ENCODE measurements at regions not wholly inside any gene's neighbourhood (a gene's known extent, or its start where the extent isn't known, plus 50 kb on each side); places are given as distances from the start of the nearest gene placed in this dataset.
A peak's percentile ranks its signal among the peaks of the same experiment; 100 is the strongest.
"Not testable (repeated sequence)": the region's sequence is repeated elsewhere in the genome, so short reads cannot be mapped to it uniquely, and the experiment has no call there.

DNA sequence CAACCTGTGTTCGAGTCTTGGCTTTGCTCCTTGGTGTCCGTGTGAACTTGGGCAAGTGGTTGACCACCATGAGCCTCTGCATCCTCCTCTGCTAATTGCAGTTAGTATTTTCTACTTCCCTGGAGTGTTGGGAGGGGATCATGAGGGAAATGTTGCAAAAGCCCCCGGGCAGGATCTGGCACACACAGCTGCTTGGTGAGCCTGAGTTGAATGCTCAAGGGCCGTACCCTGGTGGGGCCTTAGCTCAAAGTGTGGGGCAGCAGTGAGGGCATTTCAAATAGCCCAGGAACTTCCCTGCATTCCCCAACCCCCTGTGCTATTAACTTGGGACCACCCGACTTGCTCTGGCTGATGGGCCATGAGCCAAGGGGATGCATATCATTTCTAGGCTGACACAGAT, 94.9 kb upstream of the SLC6A11 start:
- no peak for TF ChIP-seq Cebpa-rat (IDR thresholded peaks at IDR 0.05)
- peaks cover 0 to 14% (median 12%) of the 10 kb centered on the region in 10 experiments; a peak in 15 of 20 replicates for H3K4me1 ChIP-seq
- no peak overlapping the region for H3K27ac ChIP-seq
- no peaks in the 10 kb centered on the region for H3K9me3 ChIP-seq (replicated peaks in 1 of 11)
- H3K36me3 ChIP-seq: no peaks in the 10 kb centered on the region
- H3K27me3 ChIP-seq: no peaks in the 10 kb centered on the region
- no peak overlapping the region for H3K9ac ChIP-seq
- H3K4me3 ChIP-seq: no peak overlapping the region
- no peak overlapping the region for H3K4me2 ChIP-seq
- H4K20me1 ChIP-seq: 0 out of 22 replicates have a peak, but pooled peaks cover 0 to 11% (median 0%) of the 10 kb centered on the region in 11 experiments

DNA sequence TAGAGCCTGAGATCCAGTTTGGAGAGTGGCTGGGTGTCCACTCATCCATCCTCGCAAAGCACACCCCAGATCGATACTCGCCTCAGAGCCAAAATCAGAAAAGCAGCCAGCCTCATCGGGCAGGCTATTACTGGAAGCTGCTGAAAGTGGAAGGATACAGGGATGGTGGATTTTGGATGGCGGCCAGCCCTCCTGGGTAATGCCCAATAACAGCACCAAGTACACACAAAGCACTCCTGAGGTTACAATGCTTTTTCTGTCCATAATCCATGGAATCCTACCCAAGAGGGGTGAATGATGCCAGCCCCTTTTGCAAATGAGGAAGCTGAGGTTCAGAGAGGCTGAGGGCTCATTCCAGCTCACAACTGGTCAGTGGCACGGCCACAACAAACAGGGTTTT, 93.1 kb upstream of the SLC6A11 start:
- Histone ChIP-seq H4K20me1 (0 out of 22 replicates have a peak, but pooled peaks cover 0 to 11% (median 0%) of the 10 kb centered on the region in 11 experiments), H3K9ac (no peak overlapping the region), H3K4me2 (peak overlapping the region in 10 of 11 experiments; percentile 2 to 56 (median 40); a peak in 15 of 22 replicates), H3K9me3 (replicated peaks in 1 of 11) (no peaks in the 10 kb centered on the region), H3K4me3 (no peak overlapping the region), H3K4me1 (peaks cover 3 to 14% (median 12%) of the 10 kb centered on the region in 10 experiments; a peak in 16 of 20 replicates), H3K27me3 (no peaks in the 10 kb centered on the region), H3K36me3 (no peaks in the 10 kb centered on the region), H3K27ac (no peak overlapping the region)
- TF ChIP-seq Cebpa-rat (IDR thresholded peaks at IDR 0.05): no peak

DNA sequence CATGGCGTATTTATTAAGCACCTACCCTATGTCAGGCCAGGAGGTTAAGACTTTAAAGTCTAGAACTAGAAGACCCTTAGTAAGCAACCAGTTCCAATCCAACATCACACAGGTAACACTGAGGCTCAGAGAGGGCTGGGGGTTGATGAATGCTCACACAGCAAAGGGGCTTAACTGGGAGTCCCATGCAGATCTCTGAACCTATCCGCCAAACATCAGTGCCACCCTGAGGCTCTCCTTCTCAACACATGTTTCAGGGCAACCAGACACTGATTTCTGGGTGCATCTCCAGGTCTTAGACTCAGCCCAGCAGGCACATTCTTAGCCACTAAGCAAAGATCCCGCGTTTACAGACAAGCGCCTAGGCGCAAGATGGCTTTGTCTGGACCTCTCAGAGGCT, 92.0 kb upstream of the SLC6A11 start:
- TF ChIP-seq Cebpa-rat (IDR thresholded peaks at IDR 0.05): no peak
- no peak overlapping the region for H3K4me3 ChIP-seq
- H3K9ac ChIP-seq: no peak overlapping the region
- H3K36me3 ChIP-seq: no peaks in the 10 kb centered on the region
- 0 out of 22 replicates have a peak, but pooled peaks cover 0 to 11% (median 0%) of the 10 kb centered on the region in 11 experiments for H4K20me1 ChIP-seq
- H3K9me3 ChIP-seq (replicated peaks in 1 of 11): no peaks in the 10 kb centered on the region
- H3K4me2 ChIP-seq: no peak overlapping the region
- no peaks in the 10 kb centered on the region for H3K27me3 ChIP-seq
- no peak overlapping the region for H3K27ac ChIP-seq
- H3K4me1 ChIP-seq: peaks cover 9 to 22% (median 12%) of the 10 kb centered on the region in 10 experiments; a peak in 16 of 20 replicates

DNA sequence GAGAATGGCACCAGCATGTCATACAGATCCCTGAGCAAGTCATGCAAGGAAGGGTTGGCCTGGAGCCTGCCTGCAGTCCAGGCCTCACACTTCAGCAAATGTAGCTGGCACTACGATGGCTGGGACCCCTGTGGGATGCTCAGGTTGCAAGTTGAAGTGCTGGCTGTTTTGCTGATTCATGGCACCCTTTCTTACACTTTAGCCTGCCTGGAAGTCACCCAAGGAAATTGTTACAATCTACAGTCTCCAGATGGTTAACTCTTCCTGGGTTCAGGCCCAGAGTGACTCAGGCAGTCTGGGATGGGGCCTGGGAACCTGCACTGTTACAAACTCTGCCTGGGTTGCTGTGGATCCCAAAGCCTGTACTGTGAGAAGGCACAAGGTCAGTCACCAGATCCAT, 91.0 kb upstream of the SLC6A11 start:
- TF ChIP-seq Cebpa-rat (IDR thresholded peaks at IDR 0.05): no peak
- Histone ChIP-seq H3K9ac (no peak overlapping the region), H4K20me1 (0 out of 22 replicates have a peak, but pooled peaks cover 0 to 5% (median 0%) of the 10 kb centered on the region in 11 experiments), H3K4me1 (peaks cover 9 to 22% (median 12%) of the 10 kb centered on the region in 10 experiments; a peak in 16 of 20 replicates), H3K27me3 (no peaks in the 10 kb centered on the region), H3K9me3 (replicated peaks in 1 of 11) (no peaks in the 10 kb centered on the region), H3K4me2 (no peak overlapping the region), H3K36me3 (no peaks in the 10 kb centered on the region), H3K27ac (no peak overlapping the region), H3K4me3 (no peak overlapping the region)

DNA sequence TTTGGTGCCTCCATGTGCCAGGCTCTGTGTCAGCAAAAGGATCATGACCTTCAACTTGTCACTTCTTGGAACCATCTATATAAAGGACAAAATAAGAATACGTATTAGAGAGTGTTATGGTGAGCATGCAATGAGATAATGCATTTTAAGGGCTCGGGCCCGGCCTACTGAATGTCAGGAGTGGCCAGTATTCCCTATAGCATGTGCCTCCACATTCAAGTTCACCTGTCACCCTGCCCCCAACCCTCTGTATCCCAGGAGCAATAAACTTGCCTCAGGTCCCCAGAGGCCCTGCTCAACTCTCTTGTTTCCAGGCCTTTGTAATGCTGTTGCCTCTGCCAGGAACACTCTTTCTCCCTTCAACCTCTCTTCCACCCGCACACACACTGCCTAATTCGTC, 90.2 kb upstream of the SLC6A11 start:
- H3K9ac ChIP-seq: no peak overlapping the region
- no peaks in the 10 kb centered on the region for H3K36me3 ChIP-seq
- no peak for TF ChIP-seq Cebpa-rat (IDR thresholded peaks at IDR 0.05)
- no peaks in the 10 kb centered on the region for H3K27me3 ChIP-seq
- no peak overlapping the region for H3K27ac ChIP-seq
- H3K4me2 ChIP-seq: no peak overlapping the region
- 0 out of 22 replicates have a peak, but pooled peaks cover 0 to 5% (median 0%) of the 10 kb centered on the region in 11 experiments for H4K20me1 ChIP-seq
- no peaks in the 10 kb centered on the region for H3K9me3 ChIP-seq (replicated peaks in 1 of 11)
- H3K4me1 ChIP-seq: peaks cover 9 to 22% (median 12%) of the 10 kb centered on the region in 10 experiments; a peak in 16 of 20 replicates
- no peak overlapping the region for H3K4me3 ChIP-seq

DNA sequence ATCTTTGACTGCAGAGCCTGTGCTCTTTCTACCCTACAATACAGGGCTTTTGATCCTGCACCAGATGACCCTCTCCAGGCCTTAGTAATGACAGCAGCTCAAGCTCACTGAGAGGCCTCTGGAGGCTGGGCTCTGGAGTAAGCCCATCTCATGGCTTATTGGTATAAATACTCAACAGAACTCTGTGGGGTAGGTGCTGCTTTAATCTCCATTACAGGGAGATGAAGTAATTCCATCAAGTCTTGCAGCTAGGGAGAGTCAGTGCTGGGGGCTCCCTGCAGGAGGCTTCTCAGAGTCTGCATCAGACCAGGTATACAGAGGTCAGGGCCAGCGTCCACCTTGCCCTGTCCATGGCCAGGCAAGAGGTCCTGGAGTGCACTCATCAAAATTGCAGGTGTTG, 89.2 kb upstream of the SLC6A11 start:
- H3K4me2 ChIP-seq: no peak overlapping the region
- no peak for TF ChIP-seq Cebpa-rat (IDR thresholded peaks at IDR 0.05)
- peaks cover 0 to 5% (median 0%) of the 10 kb centered on the region in 11 experiments; a peak in 2 of 22 replicates for H3K9me3 ChIP-seq (replicated peaks in 1 of 11)
- H3K36me3 ChIP-seq: no peaks in the 10 kb centered on the region
- no peaks in the 10 kb centered on the region for H3K27me3 ChIP-seq
- peaks cover 9 to 22% (median 12%) of the 10 kb centered on the region in 10 experiments; a peak in 16 of 20 replicates for H3K4me1 ChIP-seq
- 0 out of 22 replicates have a peak, but pooled peaks cover 0 to 5% (median 0%) of the 10 kb centered on the region in 11 experiments for H4K20me1 ChIP-seq
- no peak overlapping the region for H3K27ac ChIP-seq
- H3K4me3 ChIP-seq: no peak overlapping the region
- H3K9ac ChIP-seq: no peak overlapping the region

DNA sequence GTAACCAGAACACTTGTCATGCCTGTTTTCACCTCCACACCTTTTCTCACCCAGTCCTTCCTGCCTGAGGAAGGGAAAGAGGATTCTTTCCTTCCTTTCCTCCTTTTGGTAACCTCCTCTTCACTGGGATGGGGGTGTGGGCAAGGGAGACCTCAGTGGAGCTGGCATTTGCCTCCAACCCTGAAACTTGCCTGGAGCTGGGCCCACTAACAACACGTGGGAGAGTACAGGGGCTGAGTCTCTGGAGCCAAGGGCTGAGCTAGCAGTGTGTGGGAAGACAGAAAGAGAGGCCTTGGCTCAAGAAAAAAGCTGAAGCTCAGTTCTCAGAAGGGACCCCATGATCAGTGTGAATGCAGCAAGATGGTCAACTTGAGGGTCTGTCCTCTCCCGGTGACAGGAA, 86.6 kb upstream of the SLC6A11 start:
- no peak overlapping the region for H3K27ac ChIP-seq
- no peak overlapping the region for H3K4me3 ChIP-seq
- peaks cover 19 to 31% (median 25%) of the 10 kb centered on the region in 11 experiments for H3K9me3 ChIP-seq (replicated peaks in 1 of 11)
- no peak for TF ChIP-seq Cebpa-rat (IDR thresholded peaks at IDR 0.05)
- H4K20me1 ChIP-seq: no peaks in the 10 kb centered on the region
- no peak overlapping the region for H3K4me2 ChIP-seq
- H3K27me3 ChIP-seq: no peaks in the 10 kb centered on the region
- peaks cover 0 to 16% (median 0%) of the 10 kb centered on the region in 10 experiments; a peak in 2 of 20 replicates for H3K4me1 ChIP-seq
- no peaks in the 10 kb centered on the region for H3K36me3 ChIP-seq
- H3K9ac ChIP-seq: no peak overlapping the region

DNA sequence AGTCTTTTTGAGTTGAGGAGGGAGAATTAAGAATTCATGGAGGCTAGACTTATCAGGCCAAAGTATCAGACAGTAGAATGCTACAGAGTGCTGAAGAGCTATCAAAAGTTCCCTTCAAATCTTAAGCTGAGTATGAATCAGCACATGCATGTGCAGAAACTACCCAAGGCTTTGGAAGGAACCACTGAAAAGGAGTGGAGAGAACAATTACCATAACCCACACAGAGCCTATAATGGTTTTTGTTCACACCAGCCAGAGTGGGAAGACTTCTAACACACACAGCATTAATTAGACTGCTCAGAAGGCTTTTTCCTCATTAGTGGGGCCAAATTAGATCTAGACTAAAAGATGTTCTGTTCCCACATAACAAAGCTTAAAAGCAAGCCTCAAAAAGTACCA, 83.7 kb upstream of the SLC6A11 start:
- Histone ChIP-seq H3K36me3 (no peaks in the 10 kb centered on the region), H3K9me3 (replicated peaks in 1 of 11) (peaks cover 19 to 32% (median 25%) of the 10 kb centered on the region in 11 experiments), H3K4me3 (no peak overlapping the region), H3K27ac (no peak overlapping the region), H3K27me3 (no peaks in the 10 kb centered on the region), H3K9ac (no peak overlapping the region), H4K20me1 (no peaks in the 10 kb centered on the region), H3K4me1 (peaks cover 0 to 16% (median 0%) of the 10 kb centered on the region in 10 experiments; a peak in 2 of 20 replicates), H3K4me2 (no peak overlapping the region)
- no peak for TF ChIP-seq Cebpa-rat (IDR thresholded peaks at IDR 0.05)

DNA sequence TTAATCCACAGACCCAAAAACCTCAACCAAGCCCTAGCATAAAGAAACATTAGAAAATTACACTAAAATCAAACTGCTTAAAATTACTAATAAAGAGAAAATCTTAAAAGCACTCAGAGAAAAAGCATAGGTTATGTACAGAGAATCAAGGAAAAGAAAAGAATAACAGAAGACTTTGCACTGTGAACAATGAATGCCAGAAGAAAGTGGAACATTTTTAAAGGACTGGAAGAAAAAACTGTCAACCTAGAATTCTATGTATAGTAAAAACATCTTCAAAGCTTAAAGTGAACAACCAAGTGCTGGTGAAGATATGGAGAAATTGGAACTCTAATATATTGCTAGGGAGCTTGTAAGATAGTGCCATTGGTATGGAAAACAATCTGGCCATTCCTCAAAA, 82.7 kb upstream of the SLC6A11 start:
- Histone ChIP-seq H3K9me3 (replicated peaks in 1 of 11) (peaks cover 19 to 32% (median 25%) of the 10 kb centered on the region in 11 experiments), H3K27ac (no peak overlapping the region), H4K20me1 (no peaks in the 10 kb centered on the region), H3K36me3 (no peaks in the 10 kb centered on the region), H3K4me2 (no peak overlapping the region), H3K9ac (no peak overlapping the region), H3K4me1 (peaks cover 0 to 9% (median 2%) of the 10 kb centered on the region in 10 experiments; a peak in 11 of 20 replicates), H3K4me3 (no peak overlapping the region; a peak in 1 of 20 replicates), H3K27me3 (peaks cover 0 to 5% (median 0%) of the 10 kb centered on the region in 11 experiments; a peak in 1 of 22 replicates)
- TF ChIP-seq Cebpa-rat (IDR thresholded peaks at IDR 0.05): no peak

DNA sequence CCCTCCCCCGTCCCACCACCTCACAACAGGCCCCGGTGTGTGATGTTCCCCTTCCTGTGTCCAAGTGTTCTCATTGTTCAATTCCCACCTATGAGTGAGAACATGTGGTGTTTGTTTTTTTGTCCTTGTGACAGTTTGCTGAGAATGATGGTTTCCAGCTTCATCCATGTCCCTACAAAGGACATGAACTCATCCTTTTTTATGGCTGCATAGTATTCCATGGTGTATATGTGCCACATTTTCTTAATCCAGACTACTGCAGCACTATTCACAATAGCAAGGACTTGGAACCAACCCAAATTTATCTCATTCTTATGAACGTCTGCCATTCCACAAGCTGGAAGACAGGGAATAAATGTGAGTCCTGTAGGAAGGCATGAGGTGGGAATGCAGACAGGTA, 79.6 kb upstream of the SLC6A11 start:
- H3K9ac ChIP-seq, H3K4me3 ChIP-seq, H3K4me2 ChIP-seq, H3K27ac ChIP-seq, H4K20me1 ChIP-seq, H3K36me3 ChIP-seq, H3K27me3 ChIP-seq: not testable (repeated sequence)
- Histone ChIP-seq H3K4me1 (peaks cover 5 to 30% (median 28%) of the 10 kb centered on the region in 10 experiments; a peak in 18 of 20 replicates), H3K9me3 (replicated peaks in 1 of 11) (peaks cover 19 to 30% (median 25%) of the 10 kb centered on the region in 11 experiments)

All from BLaER1 treated with 17β-estradiol and CSF1 and Interleukin-3, amounts not matched to agents 10 nM and 100 nM (cell line).